Naive thymus-derived CD8-positive, alpha-beta T cell (primary cell): ENCODE measurements at regions not wholly inside any gene's neighbourhood (a gene's known extent, or its start where the extent isn't known, plus 50 kb on each side); places are given as distances from the start of the nearest gene placed in this dataset.
"Not testable (repeated sequence)": the region's sequence is repeated elsewhere in the genome, so short reads cannot be mapped to it uniquely, and the experiment has no call there.

Experiments
- ATAC-seq, 2 donors: fragments of 150-1000 bp; cut with Tn5 transposase in 1 of 2; sonication (Bioruptor Pico), chemical (Tn5 transposase) in 1 of 2; 1 replicate in 1 of 2; 2 replicates in 1 of 2; pipeline ENCODE4 v1.10.0; 2021; ENCODE audit warnings: mild to moderate bottlenecking in 2 of 2, moderate library complexity in 2 of 2
- POLR2A ChIA-PET: fragments of 350-600 bp; sonication (Branson Sonifier 250); formaldehyde crosslinking; loops from one replicate; lab custom pipeline; 2021; ENCODE audit warnings: antibody characterized with exemption; lab: Charles Lee
- DNase-seq, 10 donors: peaks; one replicate each; pipeline versions ENCODE4 v3.0.0 to v3.0.0-alpha.2; 2020 to 2022
- H3K27ac Mint-ChIP-seq, 10 donors: one replicate each; pipeline ENCODE4 v1.8.0; 2020 to 2022; ENCODE audit warnings: mild to moderate bottlenecking in 10 of 10, mixed read lengths in 10 of 10, moderate library complexity in 4 of 10, inconsistent platforms in 1 of 10
- H3K27me3 Mint-ChIP-seq, 5 donors: one replicate each; pipeline ENCODE4 v1.8.0; 2021 to 2022; ENCODE audit warnings: mixed read lengths in 5 of 5
- H3K36me3 Mint-ChIP-seq, 3 donors: one replicate each; pipeline ENCODE4 v1.8.0; 2020 to 2022; ENCODE audit warnings: mixed read lengths in 3 of 3, mild to moderate bottlenecking in 2 of 3, inconsistent platforms in 1 of 3
- H3K4me1 Mint-ChIP-seq, 4 donors: one replicate each; pipeline ENCODE4 v1.8.0; 2021 to 2022; ENCODE audit warnings: mixed read lengths in 4 of 4
- H3K4me3 Mint-ChIP-seq, 10 donors: one replicate each; pipeline ENCODE4 v1.8.0; 2020 to 2022; ENCODE audit warnings: mild to moderate bottlenecking in 10 of 10, mixed read lengths in 10 of 10, moderate library complexity in 6 of 10, inconsistent platforms in 1 of 10
- H3K9me3 Mint-ChIP-seq, 9 donors: one replicate each; pipeline ENCODE4 v1.8.0; 2020 to 2022; ENCODE audit warnings: mixed read lengths in 9 of 9, mild to moderate bottlenecking in 3 of 9, inconsistent platforms in 1 of 9, moderate library complexity in 1 of 9

- Mint-ChIP-seq H3K27me3 (no peaks in the 10 kb centered on the region), H3K4me1 (no peaks in the 10 kb centered on the region), H3K9me3 (peaks cover 0 to 35% (median 10%) of the 10 kb centered on the region in 9 donors), H3K27ac (no peak overlapping the region), H3K4me3 (no peak overlapping the region), H3K36me3 (no peaks in the 10 kb centered on the region)
- ATAC-seq: no peak
- no peak for DNase-seq
- POLR2A ChIA-PET: no interaction called here
Observed at GRCh38 chr13:81197966-81198365, 857.0 kb upstream of the SPRY2 start.

- Mint-ChIP-seq H3K27ac (no peak overlapping the region), H3K4me3 (no peak overlapping the region), H3K36me3 (no peaks in the 10 kb centered on the region), H3K4me1 (no peaks in the 10 kb centered on the region), H3K27me3 (no peaks in the 10 kb centered on the region), H3K9me3 (peaks cover 0 to 35% (median 10%) of the 10 kb centered on the region in 9 donors)
- ATAC-seq (no peak), DNase-seq (no peak)
- POLR2A ChIA-PET: no interaction called here
Observed at GRCh38 chr13:81197483-81197882, 856.6 kb upstream of the SPRY2 start.

GRCh38 chr13:81194362-81194761 is 853.4 kb upstream of the SPRY2 start:
- Mint-ChIP-seq H3K27me3 (no peaks in the 10 kb centered on the region), H3K4me1 (no peaks in the 10 kb centered on the region), H3K9me3 (peaks cover 0 to 44% (median 11%) of the 10 kb centered on the region in 9 donors), H3K4me3 (no peak overlapping the region), H3K36me3 (no peaks in the 10 kb centered on the region), H3K27ac (no peak overlapping the region)
- DNase-seq: no peak
- POLR2A ChIA-PET: no interaction called here
- ATAC-seq: no peak

GRCh38 chr13:81184556-81185265 is 843.8 kb upstream of the SPRY2 start:
- Mint-ChIP-seq H3K4me1 (no peaks in the 10 kb centered on the region), H3K4me3 (no peak overlapping the region), H3K9me3 (peaks cover 0 to 20% (median 8%) of the 10 kb centered on the region in 9 donors), H3K36me3 (no peaks in the 10 kb centered on the region), H3K27ac (no peak overlapping the region), H3K27me3 (no peaks in the 10 kb centered on the region)
- POLR2A ChIA-PET: no interaction called here
- ATAC-seq (no peak), DNase-seq (no peak)

- H3K4me3 Mint-ChIP-seq: no peak overlapping the region
- H3K27ac Mint-ChIP-seq: no peak overlapping the region
- no peaks in the 10 kb centered on the region for H3K4me1 Mint-ChIP-seq
- DNase-seq: no peak
- H3K27me3 Mint-ChIP-seq: no peaks in the 10 kb centered on the region
- POLR2A ChIA-PET: no interaction called here
- ATAC-seq: no peak
- peaks cover 0 to 2% (median 0%) of the 10 kb centered on the region in 9 donors for H3K9me3 Mint-ChIP-seq
- no peaks in the 10 kb centered on the region for H3K36me3 Mint-ChIP-seq
Observed at GRCh38 chr13:81172603-81173002, 831.7 kb upstream of the SPRY2 start.

GRCh38 chr13:81171065-81171647 is 830.2 kb upstream of the SPRY2 start:
- POLR2A ChIA-PET: no interaction called here
- H3K27me3 Mint-ChIP-seq: no peaks in the 10 kb centered on the region
- ATAC-seq (no peak), DNase-seq (no peak)
- H3K4me1 Mint-ChIP-seq: no peaks in the 10 kb centered on the region
- H3K36me3 Mint-ChIP-seq: no peaks in the 10 kb centered on the region
- H3K4me3 Mint-ChIP-seq: no peak overlapping the region
- peaks cover 0 to 11% (median 3%) of the 10 kb centered on the region in 9 donors for H3K9me3 Mint-ChIP-seq
- no peak overlapping the region for H3K27ac Mint-ChIP-seq

GRCh38 chr13:81163823-81164222 is 822.9 kb upstream of the SPRY2 start:
- H3K4me1 Mint-ChIP-seq, H3K27ac Mint-ChIP-seq, H3K4me3 Mint-ChIP-seq, H3K27me3 Mint-ChIP-seq, H3K36me3 Mint-ChIP-seq, DNase-seq, POLR2A ChIA-PET, ATAC-seq: not testable (repeated sequence)
- peaks cover 2 to 13% (median 8%) of the 10 kb centered on the region in 9 donors for H3K9me3 Mint-ChIP-seq

GRCh38 chr13:81153478-81153877 is 812.6 kb upstream of the SPRY2 start:
- H3K4me1 Mint-ChIP-seq: no peaks in the 10 kb centered on the region
- no peak for DNase-seq
- POLR2A ChIA-PET: no interaction called here
- no peak overlapping the region for H3K4me3 Mint-ChIP-seq
- peaks cover 0 to 12% (median 6%) of the 10 kb centered on the region in 9 donors for H3K9me3 Mint-ChIP-seq
- H3K27ac Mint-ChIP-seq: no peak overlapping the region
- no peaks in the 10 kb centered on the region for H3K27me3 Mint-ChIP-seq
- no peak for ATAC-seq
- no peaks in the 10 kb centered on the region for H3K36me3 Mint-ChIP-seq

GRCh38 chr13:81148822-81149221 is 807.9 kb upstream of the SPRY2 start:
- Mint-ChIP-seq H3K4me1 (no peaks in the 10 kb centered on the region), H3K9me3 (peaks cover 0 to 28% (median 7%) of the 10 kb centered on the region in 9 donors), H3K4me3 (no peak overlapping the region), H3K27me3 (no peaks in the 10 kb centered on the region), H3K27ac (no peak overlapping the region), H3K36me3 (no peaks in the 10 kb centered on the region)
- POLR2A ChIA-PET: no interaction called here
- ATAC-seq: no peak
- no peak for DNase-seq

GRCh38 chr13:81146576-81146975 is 805.6 kb upstream of the SPRY2 start:
- H3K27me3 Mint-ChIP-seq, H3K4me3 Mint-ChIP-seq, H3K27ac Mint-ChIP-seq, H3K36me3 Mint-ChIP-seq, ATAC-seq, DNase-seq, POLR2A ChIA-PET, H3K4me1 Mint-ChIP-seq: not testable (repeated sequence)
- H3K9me3 Mint-ChIP-seq: peaks cover 0 to 28% (median 8%) of the 10 kb centered on the region in 9 donors

- POLR2A ChIA-PET: no interaction called here
- ATAC-seq (no peak), DNase-seq (no peak)
- Mint-ChIP-seq H3K4me3 (no peak overlapping the region), H3K27me3 (no peaks in the 10 kb centered on the region), H3K9me3 (peaks cover 0 to 15% (median 5%) of the 10 kb centered on the region in 9 donors), H3K36me3 (no peaks in the 10 kb centered on the region), H3K27ac (no peak overlapping the region), H3K4me1 (no peaks in the 10 kb centered on the region)
Observed at GRCh38 chr13:81142306-81142999, 801.5 kb upstream of the SPRY2 start.

GRCh38 chr13:81140675-81141074 is 799.7 kb upstream of the SPRY2 start:
- Mint-ChIP-seq H3K27ac (no peak overlapping the region), H3K4me3 (no peak overlapping the region), H3K4me1 (no peaks in the 10 kb centered on the region), H3K36me3 (no peaks in the 10 kb centered on the region), H3K27me3 (no peaks in the 10 kb centered on the region), H3K9me3 (peaks cover 0 to 8% (median 2%) of the 10 kb centered on the region in 9 donors)
- DNase-seq: no peak
- POLR2A ChIA-PET: no interaction called here
- ATAC-seq: no peak

- Mint-ChIP-seq H3K4me1 (no peaks in the 10 kb centered on the region), H3K9me3 (peaks cover 0 to 8% (median 2%) of the 10 kb centered on the region in 9 donors), H3K4me3 (no peak overlapping the region), H3K27ac (no peak overlapping the region), H3K27me3 (no peaks in the 10 kb centered on the region), H3K36me3 (no peaks in the 10 kb centered on the region)
- no peak for ATAC-seq
- POLR2A ChIA-PET: no interaction called here
- DNase-seq: no peak
Observed at GRCh38 chr13:81139987-81140386, 799.1 kb upstream of the SPRY2 start.
